Eye (tissue), 1 donor: ENCODE measurements at regions not wholly inside any gene's neighbourhood (a gene's known extent, or its start where the extent isn't known, plus 50 kb on each side); places are given as distances from the start of the nearest gene placed in this dataset.
"Not testable (repeated sequence)": the region's sequence is repeated elsewhere in the genome, so short reads cannot be mapped to it uniquely, and the experiment has no call there.

Source experiments
- DNase-seq: peaks from one replicate; pipeline ENCODE4 v3.0.0-alpha.2; 2015

DNA sequence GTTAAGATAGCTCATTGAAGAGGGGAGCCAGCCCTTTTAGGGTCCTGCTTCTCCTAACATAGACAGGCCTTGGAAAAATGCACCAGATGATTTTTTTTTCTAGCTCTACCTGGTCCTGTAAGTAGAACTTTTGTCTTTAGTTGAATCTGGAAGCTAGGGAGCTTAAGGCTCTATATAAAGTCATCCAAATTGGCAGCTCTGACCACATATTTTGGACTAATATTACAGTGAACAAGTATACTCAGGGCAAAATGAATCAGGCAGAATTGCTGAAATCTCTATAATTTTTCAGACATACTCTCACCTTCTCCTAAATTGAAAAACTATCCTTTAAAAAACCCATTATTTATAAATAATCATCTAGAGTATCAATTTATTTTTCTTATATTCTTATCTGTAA lies 375.6 kb downstream of the OSTF1 start:
- no peak for DNase-seq

DNA sequence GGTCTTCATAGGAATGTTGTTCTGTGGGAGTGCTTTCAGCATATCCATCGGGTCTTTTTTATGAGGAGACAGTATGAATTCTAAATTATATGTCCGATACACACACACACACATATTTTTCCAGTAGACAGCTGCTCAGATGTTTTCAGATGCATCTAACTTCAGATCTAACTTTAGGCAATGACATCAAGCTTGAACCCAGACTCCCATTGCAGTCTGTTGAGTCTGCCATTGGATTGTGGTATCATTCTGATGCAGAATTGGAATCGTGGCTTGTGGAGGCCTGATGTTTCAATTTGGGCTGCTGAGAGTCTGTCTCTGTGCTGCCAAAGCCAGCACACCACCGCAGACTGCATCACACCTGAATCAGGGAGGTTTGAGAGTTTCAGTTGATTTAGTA lies 376.4 kb downstream of the OSTF1 start:
- DNase-seq = no peak

DNA sequence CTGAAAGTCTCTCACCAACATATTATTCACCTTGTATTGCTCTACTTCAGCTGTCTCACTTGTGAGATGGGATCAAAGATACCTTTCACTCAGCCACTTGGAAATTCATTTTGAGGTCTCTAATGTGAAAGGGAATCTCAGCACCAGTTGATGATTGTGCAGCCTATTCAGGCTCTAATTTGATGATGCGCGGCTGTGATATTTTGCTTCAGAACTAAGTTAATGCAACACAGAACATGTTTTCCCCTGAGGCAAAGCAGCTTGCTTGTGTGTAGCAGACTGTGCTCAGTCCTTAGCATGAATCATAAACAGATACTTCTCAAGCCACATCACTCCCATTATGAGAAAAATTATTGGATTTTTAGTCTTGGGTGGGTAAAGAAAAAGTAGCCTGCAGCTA lies 378.8 kb downstream of the OSTF1 start:
- peak; percentile 49 for DNase-seq

DNA sequence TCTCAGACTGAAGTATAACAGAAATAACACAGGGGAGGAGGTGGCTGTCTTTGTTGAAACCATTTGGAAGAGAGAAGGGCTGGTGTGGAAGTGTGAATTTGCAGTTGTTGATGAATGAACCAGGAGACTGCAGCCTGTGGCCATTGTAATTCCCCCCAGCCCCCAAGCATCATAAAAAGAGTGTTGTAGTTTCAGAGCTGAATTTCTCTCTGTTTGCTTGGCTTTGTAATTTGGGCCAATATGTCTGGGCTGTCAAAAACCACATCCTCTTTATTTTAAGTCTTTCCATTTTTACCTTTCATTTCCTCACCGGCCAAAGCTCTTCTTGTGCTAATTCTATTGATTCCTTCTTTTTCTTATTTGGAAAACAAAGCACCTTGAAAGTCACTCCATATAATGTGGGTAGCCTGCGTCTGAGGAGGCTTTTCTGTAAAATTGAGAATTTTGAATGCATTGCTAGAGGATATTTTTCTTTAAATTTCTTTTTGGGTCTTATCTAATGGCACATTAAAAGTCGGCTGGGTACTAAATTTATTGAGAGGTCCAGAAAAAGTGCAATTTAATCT lies 383.3 kb downstream of the OSTF1 start:
- no peak for DNase-seq

DNA sequence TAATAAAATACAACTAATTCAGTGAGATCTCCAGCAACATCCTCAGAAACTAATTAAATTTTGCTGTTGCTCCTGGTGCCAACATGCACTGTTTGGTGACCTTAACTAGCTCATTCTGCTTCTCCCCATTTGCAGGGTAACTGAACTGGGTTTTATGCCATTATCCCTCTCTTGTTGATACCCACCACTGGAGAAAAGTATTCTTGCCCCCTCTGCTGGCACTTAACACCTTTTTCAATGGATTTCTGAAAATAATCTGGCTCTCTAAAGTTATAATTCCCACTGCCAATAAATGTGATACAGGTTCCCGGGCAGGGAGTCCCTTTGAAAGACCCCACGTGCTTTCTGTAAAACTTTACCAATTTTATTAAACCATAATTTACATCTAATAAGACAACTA lies 394.3 kb downstream of the OSTF1 start:
- no peak for DNase-seq

DNA sequence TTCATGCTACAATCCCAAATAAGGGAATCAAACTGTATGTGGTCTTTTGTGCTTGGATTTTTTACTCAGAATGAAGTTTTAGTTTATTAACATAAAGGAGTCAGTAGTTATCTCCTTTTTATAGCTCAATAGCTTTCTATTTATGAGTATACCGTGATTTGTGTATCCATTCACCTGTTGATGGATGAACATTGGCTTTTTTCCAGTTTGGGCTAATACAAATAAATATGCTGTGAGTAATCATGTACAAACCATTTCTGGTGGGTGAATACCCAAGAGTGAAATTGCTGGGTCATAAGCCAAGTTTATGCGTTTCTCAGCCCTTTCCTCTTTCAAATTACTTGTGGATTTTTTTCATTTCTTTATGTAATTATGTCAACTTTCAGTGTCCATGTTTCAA lies 395.3 kb downstream of the OSTF1 start:
- DNase-seq = no peak

DNA sequence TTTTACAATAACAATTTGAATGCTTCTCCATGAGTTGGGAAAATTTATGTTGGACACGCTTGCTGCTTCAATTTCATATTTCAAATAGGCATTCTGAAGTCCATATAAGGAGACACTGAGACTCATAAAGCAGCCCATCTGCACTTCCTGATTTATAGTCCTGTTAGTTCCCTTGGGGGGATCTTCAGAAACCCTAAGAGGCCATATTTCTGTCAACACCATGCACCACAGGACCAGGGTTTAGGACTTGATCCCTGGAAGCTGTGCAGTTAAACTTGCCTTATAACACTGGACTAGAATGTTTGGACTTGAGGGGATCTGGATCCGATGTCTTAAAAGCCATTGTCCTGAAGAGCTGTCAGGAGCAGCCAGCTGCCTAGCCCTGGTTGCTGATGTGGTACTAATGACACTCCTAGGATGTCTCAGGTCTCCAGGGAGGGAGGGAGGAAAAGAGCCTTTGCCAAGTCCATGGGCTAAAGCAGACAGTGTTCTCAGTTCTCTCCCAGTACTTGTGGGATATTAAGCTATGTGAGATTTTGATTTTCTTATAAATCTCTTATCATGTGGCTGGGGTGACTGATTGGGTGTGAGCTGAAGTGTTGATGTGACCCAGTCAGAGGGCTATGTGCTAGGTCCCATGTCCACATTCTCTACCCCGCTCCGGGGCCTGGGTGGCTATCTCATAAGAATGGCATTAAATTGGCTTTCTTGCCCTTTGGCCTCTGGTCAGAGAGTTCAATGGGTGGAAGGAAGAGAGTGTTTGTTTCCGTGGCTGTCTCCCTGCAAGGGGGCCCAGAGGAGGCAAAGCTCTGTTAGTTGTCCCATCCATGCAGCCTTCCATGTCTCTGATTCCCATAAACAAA lies 399.8 kb downstream of the OSTF1 start:
- peak; percentile 46 for DNase-seq

DNA sequence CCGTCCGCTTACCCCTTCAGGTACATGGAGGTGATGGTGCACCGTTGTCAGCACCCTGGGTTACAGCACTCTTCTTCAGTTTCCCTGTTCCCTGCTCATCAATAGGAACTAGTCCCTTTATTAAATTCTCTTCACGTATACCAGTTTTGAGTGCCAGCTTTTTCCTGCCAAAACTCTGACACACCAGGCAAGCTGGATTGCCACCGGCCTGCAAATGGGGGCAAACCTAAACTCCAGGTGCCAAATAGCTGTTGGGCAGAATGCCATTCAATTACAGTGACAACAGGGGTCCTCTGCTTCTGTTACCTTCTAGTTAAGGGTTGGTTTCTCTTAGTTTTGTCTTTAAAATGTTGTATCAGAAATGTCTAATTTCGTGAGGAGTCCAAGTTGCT lies 400.4 kb downstream of the OSTF1 start:
- DNase-seq = no peak

DNA sequence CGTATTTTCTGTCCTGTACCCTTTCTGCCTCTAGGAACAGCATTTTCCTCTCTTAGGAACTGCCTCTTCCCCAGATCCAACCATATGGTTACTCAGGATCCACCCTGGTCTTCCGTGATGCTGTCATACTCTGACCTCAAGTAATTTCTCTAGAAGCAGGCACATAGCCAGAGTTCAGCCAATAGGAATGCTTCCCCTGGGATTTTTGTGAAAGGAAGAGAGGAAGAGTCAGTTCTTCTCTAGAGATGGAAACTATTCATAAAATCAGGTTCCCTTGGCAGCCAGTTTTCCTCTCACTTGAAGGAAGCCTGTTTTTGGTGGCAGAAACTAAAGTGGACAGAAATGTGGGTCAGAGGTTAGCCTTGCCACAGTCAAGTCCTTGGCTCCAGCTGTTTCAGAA lies 400.1 kb upstream of the PCSK5 start:
- DNase-seq = no peak

DNA sequence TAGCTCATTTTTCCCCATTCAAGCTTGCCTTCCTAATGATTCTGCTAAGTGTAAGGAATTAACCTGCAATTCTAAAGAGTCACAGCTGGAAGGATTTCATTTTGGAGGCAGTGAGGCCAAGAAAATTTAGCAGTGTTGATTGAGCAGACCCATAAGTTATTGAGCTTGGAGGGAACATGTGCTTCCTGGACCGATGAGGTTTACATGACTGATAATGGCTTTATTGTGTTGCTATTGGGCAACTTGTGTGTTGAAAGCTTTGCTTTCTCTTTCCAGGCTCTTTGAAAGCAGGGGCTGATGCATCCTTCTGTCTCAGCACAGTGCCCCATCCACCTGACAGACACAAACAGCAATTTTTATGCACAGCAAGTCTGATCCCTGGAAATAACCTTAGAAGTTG lies 398.9 kb upstream of the PCSK5 start:
- DNase-seq = no peak

DNA sequence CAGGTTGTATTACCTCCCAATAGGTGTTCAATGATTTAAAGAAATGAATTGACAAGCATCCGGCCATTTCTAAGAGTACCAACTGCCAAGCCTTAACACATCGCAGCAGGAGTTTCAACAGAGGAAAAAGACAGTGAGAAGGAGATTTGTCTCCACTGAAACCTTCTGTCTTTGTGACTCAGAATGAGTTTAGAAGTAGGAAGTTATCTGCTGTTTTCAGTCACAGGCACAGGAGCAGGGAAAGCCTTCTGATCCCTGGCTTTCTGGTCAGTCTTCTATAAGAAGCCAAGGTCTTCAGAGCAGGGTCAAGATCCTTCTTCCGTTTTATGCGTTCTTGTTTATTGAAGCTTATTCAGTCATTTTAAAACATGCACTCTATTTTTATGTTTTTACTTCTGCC lies 390.7 kb upstream of the PCSK5 start:
- no peak for DNase-seq

DNA sequence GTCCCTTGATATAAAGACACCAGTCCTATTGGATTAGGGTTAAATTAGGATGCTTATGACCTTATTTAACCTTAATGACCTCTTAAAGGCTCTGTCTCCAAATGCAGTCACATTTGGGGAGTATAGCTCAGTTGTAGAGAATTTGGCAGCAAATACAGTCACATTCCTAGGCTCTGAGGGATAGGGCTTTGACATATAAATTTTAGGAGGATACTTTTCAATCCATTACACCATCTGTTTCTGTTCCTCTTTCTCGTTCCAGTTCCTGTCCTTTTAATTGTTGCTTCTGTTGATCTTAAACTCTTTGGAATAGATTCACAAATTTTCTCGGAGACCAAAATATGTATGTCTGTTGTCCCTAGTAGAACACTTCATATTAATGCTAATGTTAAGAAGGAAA lies 390.0 kb upstream of the PCSK5 start:
- no peak for DNase-seq

DNA sequence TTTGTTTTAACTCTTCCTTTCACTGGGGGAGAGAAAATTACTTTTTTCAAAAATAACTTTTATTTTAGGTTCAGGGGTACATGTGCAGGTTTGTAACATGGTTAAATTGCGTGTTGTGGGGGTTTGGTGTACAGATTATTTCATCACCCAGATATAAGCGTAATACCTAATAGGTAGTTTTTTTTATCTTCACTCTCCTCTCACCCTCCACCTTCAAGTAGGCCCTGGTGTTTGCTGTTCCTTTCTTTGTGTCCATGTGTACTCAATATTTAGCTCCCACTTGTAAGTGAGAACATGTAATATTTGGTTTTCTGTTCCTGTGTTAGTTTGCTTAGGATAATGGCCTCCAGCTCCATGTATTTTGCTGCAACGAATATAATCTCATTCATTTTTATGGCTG lies 389.5 kb upstream of the PCSK5 start:
- not testable (repeated sequence) for DNase-seq

DNA sequence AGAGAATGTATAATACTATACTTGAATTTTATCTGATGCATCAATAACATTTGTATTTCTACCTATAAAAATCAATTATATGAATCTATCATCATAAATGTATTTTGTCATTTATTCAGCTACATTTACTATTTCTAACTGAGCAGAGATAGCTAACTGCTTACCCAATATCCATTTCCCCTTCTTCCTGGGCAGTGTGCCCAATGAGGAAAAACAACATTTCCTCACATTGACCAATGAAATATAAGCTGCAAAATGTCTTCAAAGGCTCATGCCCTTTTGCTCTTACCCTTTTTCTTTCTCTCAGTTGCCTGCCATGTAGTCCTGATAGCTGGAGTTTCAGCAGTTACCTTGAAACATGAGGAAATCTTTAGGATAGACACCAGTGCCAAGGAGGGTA lies 385.8 kb upstream of the PCSK5 start:
- DNase-seq = no peak

DNA sequence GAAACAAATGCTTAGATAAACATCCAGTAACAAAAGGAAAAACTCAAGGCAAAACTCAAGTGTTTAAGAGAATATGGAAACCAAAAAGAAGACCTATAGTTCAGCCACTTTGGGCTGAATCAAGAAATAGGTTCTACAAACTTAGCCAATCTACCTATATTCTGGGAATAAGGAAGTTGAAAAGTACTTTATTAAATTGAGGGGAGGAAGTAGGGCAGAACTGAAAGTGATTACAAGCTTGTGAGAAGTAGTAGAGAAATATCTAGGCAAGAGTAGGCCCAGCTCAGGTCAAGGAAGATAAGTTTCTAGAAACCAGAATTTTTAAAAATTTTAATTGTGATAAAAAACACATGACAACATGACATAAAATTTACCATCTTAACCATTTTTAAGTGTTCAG lies 384.8 kb upstream of the PCSK5 start:
- DNase-seq = no peak

DNA sequence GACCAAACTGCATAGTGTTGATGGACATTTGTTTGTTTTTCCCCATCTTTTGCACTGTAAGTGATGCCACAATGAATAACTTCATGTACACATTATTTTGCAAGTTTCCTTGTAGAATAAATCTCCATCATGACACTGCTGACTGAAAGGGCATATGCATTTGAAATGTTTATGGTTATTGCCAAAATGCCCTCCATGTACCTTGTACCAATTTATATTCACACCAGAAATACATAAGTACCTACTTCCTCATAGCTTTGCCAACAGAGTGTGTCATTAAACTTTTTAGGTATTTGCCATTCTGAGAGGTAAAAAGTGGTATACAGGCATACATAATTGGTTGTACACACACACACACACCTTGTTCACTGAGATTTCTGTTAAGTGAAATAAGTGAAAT lies 361.0 kb upstream of the PCSK5 start:
- no peak for DNase-seq

DNA sequence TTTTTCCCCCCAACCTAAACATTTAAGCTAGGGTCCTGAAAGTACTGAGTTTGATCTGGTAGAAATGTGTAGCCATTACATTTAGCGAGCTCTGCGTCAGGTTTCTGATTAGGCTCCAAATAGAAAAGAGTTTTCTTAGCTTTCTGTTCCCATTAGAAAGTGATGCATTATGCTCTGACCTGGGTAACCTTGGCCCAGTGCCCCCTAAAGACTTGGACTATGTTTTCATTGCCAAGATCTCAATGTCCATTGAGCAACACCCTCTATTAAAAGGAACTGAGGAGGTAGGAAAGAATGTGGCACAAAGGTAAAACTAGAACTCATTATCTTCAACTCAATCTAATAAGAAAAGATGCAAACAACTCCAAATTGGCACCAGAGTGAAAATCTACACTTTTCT lies 358.9 kb upstream of the PCSK5 start:
- DNase-seq = no peak

DNA sequence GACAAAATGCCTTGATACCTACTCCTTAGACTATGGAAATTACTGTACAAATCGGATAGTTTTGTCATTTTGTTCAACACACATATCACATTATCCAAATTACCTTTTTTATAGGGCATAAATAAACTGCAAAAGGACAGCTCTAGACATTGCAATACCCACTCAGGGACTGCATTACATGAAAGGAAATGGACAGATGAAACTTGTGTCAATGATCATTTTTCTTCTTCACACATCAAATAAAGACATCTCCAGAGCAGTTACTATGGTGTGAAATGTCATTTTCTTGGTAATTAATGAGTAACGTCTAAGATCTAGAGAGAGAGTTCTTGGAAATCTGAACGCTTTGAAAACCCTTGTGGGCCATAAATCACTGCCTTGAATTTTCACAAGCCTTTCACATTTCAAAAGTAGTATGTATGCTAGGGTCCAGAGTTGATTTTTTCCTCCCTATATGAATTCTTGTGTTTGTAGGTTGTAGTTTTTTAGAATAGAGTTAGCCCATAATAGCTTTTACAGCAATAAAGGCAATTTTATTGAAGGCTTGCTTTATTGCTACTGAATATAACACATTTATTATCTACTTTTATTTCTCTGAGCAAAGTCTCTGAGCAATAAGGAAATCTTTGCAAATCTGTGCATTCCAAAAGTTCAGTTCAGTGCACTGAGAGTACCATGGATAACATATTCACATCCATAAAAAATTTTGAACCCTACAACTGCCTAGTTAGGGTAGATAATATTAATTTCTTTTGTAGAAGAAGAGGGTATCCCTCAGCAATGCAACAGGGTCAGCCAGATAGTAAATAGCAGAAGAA lies 358.0 kb upstream of the PCSK5 start:
- no peak for DNase-seq

DNA sequence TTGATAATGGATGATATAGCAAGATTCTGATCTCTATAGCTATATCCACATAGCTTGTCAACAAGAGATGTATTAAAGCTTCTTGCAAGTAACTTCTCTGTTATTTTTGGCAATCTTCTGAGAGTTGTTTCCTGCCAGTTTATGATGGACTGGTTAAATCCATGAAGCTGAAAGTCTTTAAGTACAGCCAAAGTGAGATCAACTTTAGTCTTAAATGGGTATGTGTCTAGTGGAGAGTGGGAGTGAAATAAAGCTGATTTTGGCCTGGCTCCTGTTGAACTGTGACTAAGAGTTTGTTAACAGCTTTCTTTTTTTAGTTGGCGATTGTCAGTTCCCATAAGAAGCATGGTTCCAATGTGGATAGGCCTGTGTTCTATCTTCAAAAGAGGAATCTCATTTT lies 350.9 kb upstream of the PCSK5 start:
- no peak for DNase-seq

DNA sequence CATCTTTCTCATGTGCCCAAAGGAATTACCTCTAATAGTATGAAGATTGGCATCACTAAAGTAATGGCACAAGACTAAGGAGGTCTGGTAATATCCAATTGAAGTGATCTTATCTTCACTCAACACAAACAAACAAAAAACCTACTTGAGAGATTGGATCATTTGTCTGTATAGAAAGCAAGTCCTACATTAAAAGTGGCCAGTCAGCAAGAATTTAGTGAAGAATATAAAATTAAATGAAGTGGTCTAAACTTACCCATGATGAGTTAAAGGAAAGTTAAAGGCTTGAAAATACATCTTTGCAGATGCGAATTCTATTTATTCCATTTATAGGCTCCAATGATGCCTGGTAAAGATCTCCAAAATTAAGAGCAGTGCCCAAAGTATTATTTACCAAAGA lies 350.3 kb upstream of the PCSK5 start:
- DNase-seq = no peak

DNA sequence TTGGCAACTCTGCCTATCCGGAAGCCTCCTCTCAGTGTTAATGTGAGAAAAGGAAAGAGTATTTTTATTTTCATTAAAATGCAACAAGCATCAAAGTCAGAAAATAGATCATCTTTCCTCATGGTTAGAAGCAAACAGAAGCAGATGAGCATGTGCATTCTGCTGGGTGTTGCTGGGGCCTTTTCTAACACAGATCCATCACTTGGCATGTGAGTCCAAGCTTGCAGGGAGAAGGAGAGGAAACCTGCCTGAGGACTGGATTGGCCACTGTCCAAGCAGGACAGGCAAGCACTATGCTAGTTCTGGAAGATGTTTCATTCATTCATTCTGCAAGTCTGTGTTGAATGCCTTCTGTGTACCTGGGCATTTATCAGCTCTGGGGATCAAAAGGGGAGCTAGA lies 348.7 kb upstream of the PCSK5 start:
- no peak for DNase-seq

DNA sequence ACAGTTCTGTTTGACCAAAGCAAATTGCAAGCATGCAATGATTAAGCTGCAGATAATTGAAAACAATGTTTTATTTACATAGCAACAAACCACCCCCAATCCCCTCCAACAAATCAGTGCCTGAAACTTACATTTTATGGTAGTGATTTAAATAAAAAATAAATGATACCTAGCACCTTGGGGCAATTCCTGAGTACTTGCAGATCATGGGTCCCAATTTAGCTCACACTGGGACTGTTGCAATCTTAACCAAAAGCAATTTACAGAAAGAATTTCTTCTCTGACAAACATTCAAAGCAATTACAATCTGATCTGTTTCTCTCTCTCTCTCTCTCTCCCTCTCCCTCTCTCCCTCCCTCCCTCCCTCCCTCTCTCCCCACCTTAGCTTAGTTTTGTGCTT lies 345.7 kb upstream of the PCSK5 start:
- no peak for DNase-seq

DNA sequence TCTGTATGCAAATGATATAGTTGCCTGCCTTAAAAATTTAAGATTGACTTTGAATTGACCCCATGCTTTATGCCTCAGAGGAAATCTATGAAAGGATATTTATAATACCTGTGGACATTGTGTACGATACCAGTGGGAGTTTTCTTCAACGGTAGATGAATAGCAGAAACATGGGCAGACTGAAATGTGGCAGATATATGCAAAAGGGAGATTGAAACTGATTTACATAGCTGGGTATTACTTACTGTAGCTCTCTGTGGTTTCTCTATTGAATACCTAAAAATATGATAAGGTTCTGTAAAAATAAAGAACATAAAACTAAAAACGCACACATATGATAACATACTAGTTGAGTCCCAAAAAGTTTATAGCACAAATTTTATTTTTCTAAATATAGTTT lies 345.2 kb upstream of the PCSK5 start:
- no peak for DNase-seq

DNA sequence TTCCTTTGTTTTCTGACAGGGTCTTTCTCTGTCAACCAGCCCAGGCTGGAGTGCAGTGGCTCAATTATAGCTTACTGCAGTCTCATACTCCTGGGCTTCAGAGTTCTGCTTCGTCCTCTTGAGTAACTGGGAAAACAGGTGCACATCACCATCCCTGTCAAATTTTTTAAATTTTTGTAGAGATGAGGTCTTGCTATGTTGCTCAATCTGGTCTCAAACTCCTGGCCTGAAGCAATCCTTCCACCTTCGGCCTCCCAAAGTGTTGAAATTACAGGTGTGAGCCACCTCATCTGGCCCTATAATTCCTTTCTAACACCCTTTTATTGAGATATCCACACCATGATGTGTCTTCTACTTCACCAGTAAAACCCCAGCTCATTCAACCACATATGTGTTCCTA lies 341.6 kb upstream of the PCSK5 start:
- no peak for DNase-seq
